NCI-H2107 treated with DMSO at 0.1 percent for 48 hours (cell line): ENCODE measurements at regions not wholly inside any gene's neighbourhood (a gene's known extent, or its start where the extent isn't known, plus 50 kb on each side); places are given as distances from the start of the nearest gene placed in this dataset.

Experiments
- DNase-seq: peaks from one replicate; lab custom pipeline; 2025; ENCODE audit not compliant: unreplicated experiment; lab: John Stamatoyannopoulos, UW

DNA sequence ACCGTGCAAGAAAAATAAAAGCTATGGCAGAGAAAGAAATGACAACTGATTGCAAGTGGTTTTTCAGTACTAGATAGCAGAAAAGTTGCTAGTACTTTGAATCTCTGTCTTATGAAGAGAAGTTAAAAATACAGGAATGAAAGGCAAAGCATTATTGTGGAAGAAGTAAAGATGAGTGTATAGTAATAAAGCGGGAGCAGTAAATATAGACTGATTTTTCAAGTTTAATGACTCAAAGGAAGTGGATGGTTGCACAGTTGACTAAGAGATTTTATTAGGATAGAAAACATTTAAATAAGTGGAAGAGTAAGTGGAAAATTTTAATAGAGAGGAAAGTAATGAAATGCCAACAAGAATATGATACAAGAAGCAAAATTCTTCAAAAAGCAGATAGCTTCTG, 1076.1 kb upstream of the CADM2 start:
- no peak for DNase-seq

- no peak for DNase-seq
These were observed 1068.6 kb upstream of the CADM2 start for GRCh38 chr3:83890039-83890762.

GRCh38 chr3:83890763-83891135, 1068.0 kb upstream of the CADM2 start:
- no peak for DNase-seq

GRCh38 chr3:83894223-83894622, 1064.6 kb upstream of the CADM2 start:
- no peak for DNase-seq

GRCh38 chr3:83895892-83896291, 1062.9 kb upstream of the CADM2 start:
- DNase-seq = no peak

- no peak for DNase-seq
These were observed 1055.8 kb upstream of the CADM2 start for GRCh38 chr3:83902787-83903533.

- no peak for DNase-seq
These were observed 1045.4 kb upstream of the CADM2 start for GRCh38 chr3:83913381-83913780.

DNA sequence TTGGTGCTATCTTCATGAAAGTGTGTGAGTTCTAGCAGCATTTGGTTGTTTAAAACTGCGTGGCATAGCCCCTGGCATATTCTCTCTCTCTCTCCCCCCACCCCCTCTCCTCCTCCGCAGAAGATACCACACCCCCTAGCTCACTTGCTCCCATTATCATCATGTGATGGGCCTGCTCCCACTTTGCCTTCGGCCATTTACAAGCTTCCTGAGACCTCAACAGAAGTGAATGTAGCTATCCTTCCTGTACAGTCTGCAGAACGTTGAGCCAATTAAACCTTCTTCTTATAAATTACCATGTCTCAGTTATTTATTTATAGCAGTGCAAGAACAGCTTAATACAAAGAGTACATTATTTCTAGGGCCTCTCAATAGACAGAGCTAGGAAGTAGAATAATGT, 1032.5 kb upstream of the CADM2 start:
- DNase-seq = no peak

DNA sequence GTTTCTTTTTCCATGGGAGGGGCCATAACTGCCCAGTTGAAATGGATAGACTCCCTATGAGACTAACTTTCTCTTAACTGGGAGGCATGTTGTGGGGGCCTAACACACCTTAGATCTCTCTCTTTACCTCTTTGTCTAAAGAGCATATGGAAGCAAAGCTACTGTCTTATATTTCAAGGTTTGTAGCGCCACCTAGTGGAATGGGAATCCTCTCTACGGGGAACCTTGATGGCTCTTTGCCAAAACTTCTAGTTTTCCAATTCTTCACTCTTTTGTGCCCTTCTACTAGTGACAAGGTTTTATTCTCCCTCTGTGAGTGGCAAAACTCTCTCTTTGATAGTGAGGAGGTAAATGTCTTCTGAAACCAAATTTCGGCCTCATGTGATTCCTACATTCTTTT, 1030.4 kb upstream of the CADM2 start:
- no peak for DNase-seq

GRCh38 chr3:83928903-83929302, 1029.9 kb upstream of the CADM2 start:
- no peak for DNase-seq

- DNase-seq = peak; percentile 11
These were observed 1024.4 kb upstream of the CADM2 start for GRCh38 chr3:83934192-83935021.

GRCh38 chr3:83938491-83938890, 1020.3 kb upstream of the CADM2 start:
- DNase-seq = no peak

- DNase-seq = no peak
These were observed 1016.6 kb upstream of the CADM2 start for GRCh38 chr3:83941990-83942745.

- no peak for DNase-seq
These were observed 1012.7 kb upstream of the CADM2 start for GRCh38 chr3:83946049-83946448.

GRCh38 chr3:83946554-83946953, 1012.2 kb upstream of the CADM2 start:
- DNase-seq = no peak

DNA sequence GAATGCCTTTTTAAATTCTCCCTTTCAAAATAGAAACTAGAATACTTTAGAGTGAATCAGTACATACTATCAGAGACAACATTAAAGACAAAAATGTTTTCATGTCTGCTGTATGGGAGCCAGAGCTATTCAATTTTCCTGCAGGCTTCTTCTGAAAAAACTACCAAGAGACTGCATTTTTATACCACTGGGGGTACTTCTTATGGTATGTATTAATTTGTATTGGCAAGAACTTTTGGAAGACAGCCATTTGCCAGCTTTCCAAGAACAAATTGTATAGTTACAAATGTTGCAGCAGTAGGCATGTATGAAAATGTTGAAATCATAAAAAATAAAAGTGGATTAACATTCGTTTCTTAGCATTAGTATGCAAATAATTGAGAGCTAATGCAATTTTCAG, 1010.0 kb upstream of the CADM2 start:
- DNase-seq = no peak

DNA sequence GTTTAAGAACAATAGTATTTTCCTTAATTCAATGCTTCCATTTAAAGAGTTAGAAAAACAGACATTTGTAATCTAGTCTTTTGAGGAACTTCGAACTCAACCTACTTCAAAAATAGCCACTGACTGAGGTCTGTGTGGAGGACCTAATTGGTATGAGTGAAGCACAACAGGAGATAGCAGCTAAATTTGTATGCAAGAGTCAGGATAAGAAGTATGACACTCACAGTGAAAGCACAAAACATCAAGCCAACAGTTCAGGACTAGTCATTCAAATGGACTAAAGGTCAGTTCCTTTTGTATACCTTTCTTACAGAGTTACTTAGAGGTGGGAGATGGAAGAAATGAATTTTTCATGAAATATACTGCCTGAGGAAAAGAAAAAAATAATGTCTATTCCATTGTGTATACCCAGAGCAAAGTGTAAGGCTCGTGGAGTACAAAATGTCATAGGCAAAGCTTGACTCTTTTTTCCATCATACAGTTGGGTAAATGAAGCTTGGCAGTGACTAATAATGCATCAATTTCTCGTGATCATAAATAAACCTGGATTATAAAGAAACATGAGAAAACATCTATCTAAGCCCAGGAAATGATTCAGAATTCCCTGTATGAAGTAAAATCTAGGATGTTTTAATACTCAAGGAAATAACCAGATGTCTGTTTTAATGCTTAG, 1005.2 kb upstream of the CADM2 start:
- no peak for DNase-seq

DNA sequence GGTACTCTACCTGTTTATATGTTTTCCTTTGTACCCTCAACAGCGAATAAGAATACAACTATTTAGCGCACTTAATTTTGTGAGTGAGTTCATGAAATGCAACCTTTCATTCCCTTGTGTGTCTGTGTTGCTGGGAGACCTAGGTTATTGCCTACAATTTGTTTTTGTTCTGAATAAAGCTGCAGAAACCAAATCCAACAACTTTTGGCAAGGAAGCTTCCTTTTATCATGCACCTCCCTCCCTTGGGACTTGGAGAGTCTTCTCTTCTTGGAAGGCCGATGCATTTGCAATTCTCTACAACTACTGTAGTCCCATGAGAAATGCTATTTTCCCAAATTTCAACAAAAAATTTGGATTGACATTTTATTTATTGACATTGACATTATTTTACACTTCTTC, 1002.4 kb upstream of the CADM2 start:
- DNase-seq = no peak

DNA sequence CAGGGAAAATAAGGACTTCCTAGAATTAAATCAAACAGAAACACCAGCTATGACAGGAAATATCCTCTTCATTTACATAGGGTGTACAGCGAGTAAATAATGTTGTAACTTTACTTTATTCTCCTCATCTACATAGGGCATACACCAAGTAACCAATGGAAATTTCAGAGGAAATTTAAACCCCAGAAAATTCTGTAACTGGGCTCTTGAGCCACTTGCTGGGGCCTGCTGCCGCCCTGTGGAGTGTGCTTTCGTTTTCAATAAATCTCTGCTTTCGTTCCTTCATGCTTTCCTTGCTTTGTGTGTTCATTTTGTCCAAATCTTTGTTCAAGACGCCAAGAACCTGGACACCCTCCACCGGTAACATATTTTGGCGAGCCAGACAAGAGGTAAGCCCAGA, 990.4 kb upstream of the CADM2 start:
- DNase-seq = no peak

- no peak for DNase-seq
These were observed 987.1 kb upstream of the CADM2 start for GRCh38 chr3:83971666-83972065.

GRCh38 chr3:84008623-84009022, 950.2 kb upstream of the CADM2 start:
- no peak for DNase-seq
